Activated CD8-positive, alpha-beta T cell treated with anti-CD3 and anti-CD28 coated beads for 36 hours (primary cell): ENCODE measurements at regions not wholly inside any gene's neighbourhood (a gene's known extent, or its start where the extent isn't known, plus 50 kb on each side); places are given as distances from the start of the nearest gene placed in this dataset.

ENCODE experiments used
- ATAC-seq: fragments of 200-7000 bp; cut with Tn5 transposase; one replicate; pipeline ENCODE4 v1.10.0; 2021; ENCODE audit warnings: mild to moderate bottlenecking, moderate library complexity
- CTCF ChIA-PET: fragments of 350-600 bp; sonication (Branson Sonifier 250); formaldehyde crosslinking; loops from one replicate; lab custom pipeline; 2021; ENCODE audit warnings: antibody characterized with exemption; lab: Charles Lee
- POLR2A ChIA-PET: fragments of 350-600 bp; sonication (Branson Sonifier 250); formaldehyde crosslinking; loops from one replicate; lab custom pipeline; 2021; ENCODE audit warnings: antibody characterized with exemption; lab: Charles Lee
- DNase-seq: peaks from one replicate; pipeline ENCODE4 v3.0.0-alpha.2; 2020
- H3K27ac Mint-ChIP-seq: one replicate; pipeline ENCODE4 v1.8.0; 2021; ENCODE audit warnings: mild to moderate bottlenecking, mixed read lengths
- H3K27me3 Mint-ChIP-seq: one replicate; pipeline ENCODE4 v1.8.0; 2021; ENCODE audit warnings: mixed read lengths
- H3K36me3 Mint-ChIP-seq: one replicate; pipeline ENCODE4 v1.8.0; 2021; ENCODE audit warnings: low read depth, mixed read lengths
- H3K4me1 Mint-ChIP-seq: one replicate; pipeline ENCODE4 v1.8.0; 2021; ENCODE audit warnings: low read depth, mixed read lengths
- H3K4me3 Mint-ChIP-seq: one replicate; pipeline ENCODE4 v1.8.0; 2021; ENCODE audit warnings: mild to moderate bottlenecking, moderate library complexity, mixed read lengths
- H3K9me3 Mint-ChIP-seq: one replicate; pipeline ENCODE4 v1.8.0; 2021; ENCODE audit warnings: mixed read lengths
- intact Hi-C: fragments of 100-400 bp; cut with micrococcal nuclease; formaldehyde crosslinking; loops from one replicate; pipeline ENCODE4 v1.10.0; 2022
- TF ChIP-seq, protein P1 (sequence below): fragments of 200-600 bp; IDR thresholded peaks from one replicate; pipeline ENCODE4 v1.8.0; 2022; ENCODE audit warnings: antibody characterized with exemption, mild to moderate bottlenecking

DNA sequence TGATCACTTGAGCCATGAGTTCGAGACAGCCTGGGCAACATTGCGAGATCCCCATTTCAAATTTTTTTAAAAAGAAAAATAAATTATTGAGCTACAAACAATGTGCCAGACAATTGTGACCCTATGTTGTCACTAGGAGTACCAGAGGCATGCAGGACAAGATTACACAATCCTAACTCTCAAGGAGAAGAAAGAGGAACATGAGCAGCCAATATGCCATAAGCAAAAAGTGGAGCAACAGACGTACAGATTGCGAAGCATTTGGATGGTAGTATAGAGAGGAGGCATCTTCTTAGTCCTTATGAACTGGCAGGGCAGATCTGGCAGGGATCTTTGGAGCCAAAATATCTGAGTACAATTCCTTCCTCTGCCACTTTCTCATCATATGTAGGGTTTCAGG lies 156.4 kb downstream of the OR2B2 start:
- POLR2A ChIA-PET: interaction anchor here (0.9 to 2.3 kb wide), 2 partner anchors 139 to 609 kb away, joined by 3 to 8 read pairs; a partner anchor contains a TSS
- no peak overlapping the region for H3K4me3 Mint-ChIP-seq
- TF ChIP-seq, protein P1, sequence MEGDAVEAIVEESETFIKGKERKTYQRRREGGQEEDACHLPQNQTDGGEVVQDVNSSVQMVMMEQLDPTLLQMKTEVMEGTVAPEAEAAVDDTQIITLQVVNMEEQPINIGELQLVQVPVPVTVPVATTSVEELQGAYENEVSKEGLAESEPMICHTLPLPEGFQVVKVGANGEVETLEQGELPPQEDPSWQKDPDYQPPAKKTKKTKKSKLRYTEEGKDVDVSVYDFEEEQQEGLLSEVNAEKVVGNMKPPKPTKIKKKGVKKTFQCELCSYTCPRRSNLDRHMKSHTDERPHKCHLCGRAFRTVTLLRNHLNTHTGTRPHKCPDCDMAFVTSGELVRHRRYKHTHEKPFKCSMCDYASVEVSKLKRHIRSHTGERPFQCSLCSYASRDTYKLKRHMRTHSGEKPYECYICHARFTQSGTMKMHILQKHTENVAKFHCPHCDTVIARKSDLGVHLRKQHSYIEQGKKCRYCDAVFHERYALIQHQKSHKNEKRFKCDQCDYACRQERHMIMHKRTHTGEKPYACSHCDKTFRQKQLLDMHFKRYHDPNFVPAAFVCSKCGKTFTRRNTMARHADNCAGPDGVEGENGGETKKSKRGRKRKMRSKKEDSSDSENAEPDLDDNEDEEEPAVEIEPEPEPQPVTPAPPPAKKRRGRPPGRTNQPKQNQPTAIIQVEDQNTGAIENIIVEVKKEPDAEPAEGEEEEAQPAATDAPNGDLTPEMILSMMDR: no peak
- CTCF ChIA-PET: interaction anchor here (1.3 to 2.5 kb wide), 3 partner anchors 17 to 140 kb away, joined by 3 to 29 read pairs (median 3); a partner anchor contains a TSS
- DNase-seq (no peak), ATAC-seq (no peak)
- H3K9me3 Mint-ChIP-seq: no peaks in the 10 kb centered on the region
- H3K27ac Mint-ChIP-seq: no peak overlapping the region
- no peaks in the 10 kb centered on the region for H3K27me3 Mint-ChIP-seq
- H3K36me3 Mint-ChIP-seq: peaks cover 2% of the 10 kb centered on the region
- H3K4me1 Mint-ChIP-seq: peaks cover 44% of the 10 kb centered on the region
- intact Hi-C loops: no loop called here

DNA sequence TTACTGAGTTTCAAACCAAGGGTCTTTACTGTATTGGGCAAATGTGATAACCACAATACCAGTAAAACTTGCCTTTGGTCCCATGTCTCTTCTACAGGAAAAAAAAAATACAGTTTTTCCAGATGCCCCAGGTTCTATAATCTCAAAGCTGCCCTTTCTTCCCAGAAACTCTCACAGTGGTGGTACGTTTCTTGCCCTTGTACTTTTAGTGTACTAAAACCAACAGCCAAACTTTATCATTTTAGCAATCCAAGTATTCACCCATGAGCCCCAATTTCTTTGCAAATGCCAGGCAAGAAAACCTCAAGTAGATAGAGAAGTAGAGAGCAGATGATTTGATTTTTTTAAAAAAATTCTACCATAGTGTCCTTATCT lies 157.8 kb downstream of the OR2B2 start:
- peak overlapping the region; percentile 82 for H3K4me3 Mint-ChIP-seq
- intact Hi-C loops: loop anchor here (5.0 kb wide), 2 partner anchors 62 to 252 kb away; no protein-coding TSS in a partner anchor
- H3K9me3 Mint-ChIP-seq: no peaks in the 10 kb centered on the region
- H3K4me1 Mint-ChIP-seq: peaks cover 36% of the 10 kb centered on the region
- no peak for DNase-seq
- peak overlapping the region; percentile 46 for H3K27ac Mint-ChIP-seq
- TF ChIP-seq, protein P1: no peak
- ATAC-seq: no peak
- CTCF ChIA-PET: interaction anchor here (0.6 to 1.9 kb wide), 8 partner anchors 18 to 442 kb away, joined by 3 to 16 read pairs (median 4); no protein-coding TSS in a partner anchor
- H3K36me3 Mint-ChIP-seq: peaks cover 2% of the 10 kb centered on the region
- POLR2A ChIA-PET: interaction anchor here (0.6 to 1.4 kb wide), 6 partner anchors 18 to 742 kb away, joined by 3 to 7 read pairs (median 4); a partner anchor contains a TSS
- no peaks in the 10 kb centered on the region for H3K27me3 Mint-ChIP-seq

DNA sequence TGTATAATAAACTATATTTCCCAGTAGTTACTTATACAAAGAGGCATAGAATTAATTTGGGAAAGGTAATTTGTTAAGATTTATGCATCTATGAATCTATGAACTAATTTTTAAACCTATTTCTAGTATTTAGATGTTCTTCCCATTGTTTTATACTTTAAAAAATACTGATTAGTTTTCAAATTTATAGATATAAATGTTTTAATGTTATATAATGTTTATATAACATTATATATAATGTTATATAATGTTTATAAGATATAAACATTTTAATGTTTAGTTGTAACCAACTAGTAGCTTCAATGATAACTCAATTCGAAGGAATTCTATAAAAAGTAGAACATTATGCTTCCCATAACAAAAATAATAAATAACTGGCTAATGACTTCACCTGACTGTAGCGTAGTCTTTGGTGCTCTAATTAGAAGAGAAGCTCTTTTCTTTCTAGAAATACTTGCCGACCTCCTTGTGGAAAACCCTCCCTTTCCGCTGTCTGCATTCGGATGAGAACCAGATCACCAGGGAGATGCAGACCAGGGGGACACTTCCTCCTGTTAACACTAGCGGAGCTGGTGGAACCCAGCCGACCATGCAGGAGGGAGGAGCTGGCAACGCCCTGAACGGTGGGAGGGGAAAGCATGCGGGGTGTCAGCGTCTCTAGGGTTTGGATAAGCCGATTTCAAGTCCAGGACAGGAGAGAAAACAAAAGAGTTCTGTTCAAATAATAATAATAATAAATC lies 158.4 kb downstream of the OR2B2 start:
- DNase-seq (peak; percentile 88), ATAC-seq (peak; percentile 70)
- CTCF ChIA-PET: interaction anchor here (0.7 to 1.9 kb wide), 10 partner anchors 19 to 577 kb away, joined by 3 to 16 read pairs (median 4); no protein-coding TSS in a partner anchor
- Mint-ChIP-seq H3K27ac (peak overlapping the region; percentile 86), H3K4me3 (peak overlapping the region; percentile 82), H3K4me1 (peaks cover 35% of the 10 kb centered on the region), H3K36me3 (peaks cover 2% of the 10 kb centered on the region), H3K27me3 (no peaks in the 10 kb centered on the region), H3K9me3 (no peaks in the 10 kb centered on the region)
- POLR2A ChIA-PET: interaction anchor here (0.6 to 1.4 kb wide), 6 partner anchors 12 to 1802 kb away, joined by 3 to 7 read pairs (median 4); a partner anchor contains a TSS
- TF ChIP-seq, protein P1: no peak
- intact Hi-C loops: loop anchor here (2.0 to 5.0 kb wide), 3 partner anchors 62 to 252 kb away; no protein-coding TSS in a partner anchor

DNA sequence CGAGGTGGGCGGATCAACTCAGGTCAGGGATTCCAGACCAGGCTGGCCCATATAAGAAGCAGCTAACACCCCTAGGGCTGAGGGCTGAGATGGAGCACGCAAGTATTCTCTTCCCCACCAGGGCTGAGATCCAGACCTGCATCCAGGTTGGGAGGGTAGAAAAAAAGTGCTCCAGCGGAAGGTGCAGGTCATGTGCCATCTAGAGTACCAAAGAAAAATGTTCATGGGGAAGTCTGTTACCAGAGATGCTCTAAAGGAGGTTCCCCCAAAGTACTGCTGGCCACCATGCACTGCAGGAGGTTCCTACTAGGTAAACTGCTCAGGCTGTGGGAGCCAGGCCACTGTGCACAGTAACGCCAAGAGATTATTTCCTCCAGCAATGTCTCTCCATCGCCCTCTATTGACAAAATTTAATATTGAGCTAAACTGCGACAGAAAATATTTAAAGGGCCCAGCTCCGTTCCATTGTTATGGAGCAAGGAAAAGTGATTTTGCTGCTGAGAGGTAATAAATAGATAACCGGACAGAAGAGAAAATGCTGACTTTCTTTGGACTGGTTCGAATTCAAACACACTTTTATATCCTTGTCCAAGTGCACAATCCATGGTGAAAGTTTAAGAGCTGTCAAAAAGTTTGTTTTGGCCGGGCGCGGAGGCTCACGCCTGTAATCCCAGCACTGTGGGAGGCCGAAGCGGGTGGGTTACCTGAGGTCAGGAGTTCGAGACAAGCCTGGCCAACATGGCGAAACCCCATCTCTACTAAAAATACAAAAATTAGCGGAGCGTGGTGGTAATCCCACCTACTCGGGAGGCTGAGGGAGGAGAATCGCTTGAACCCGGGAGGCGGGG lies 159.9 kb downstream of the OR2B2 start:
- Mint-ChIP-seq H3K4me3 (peak overlapping the region; percentile 88), H3K9me3 (no peaks in the 10 kb centered on the region), H3K27me3 (no peaks in the 10 kb centered on the region), H3K4me1 (peaks cover 28% of the 10 kb centered on the region), H3K27ac (peak overlapping the region; percentile 99), H3K36me3 (peaks cover 2% of the 10 kb centered on the region)
- ATAC-seq (peak; percentile 54), DNase-seq (peak; percentile 60)
- ChIA-PET CTCF (interaction anchor here (0.6 to 1.7 kb wide), 55 partner anchors 9 to 605 kb away, joined by 3 to 17 read pairs (median 4); partner anchors contain the start of gene ZNF184), POLR2A (interaction anchor here (0.8 to 1.4 kb wide), 4 partner anchors 14 to 605 kb away, joined by 3 to 4 read pairs (median 4); a partner anchor contains a TSS)
- TF ChIP-seq, protein P1: peak; percentile 87
- intact Hi-C loops: loop anchor here (2.0 to 5.0 kb wide), 3 partner anchors 60 to 250 kb away; no protein-coding TSS in a partner anchor
